NCI-H1048 (cell line): ENCODE measurements at regions not wholly inside any gene's neighbourhood (a gene's known extent, or its start where the extent isn't known, plus 50 kb on each side); places are given as distances from the start of the nearest gene placed in this dataset.

Experiments used
- DNase-seq: peaks from one replicate; lab custom pipeline; 2025; lab: John Stamatoyannopoulos, UW

GRCh38 chr3:76010252-76010651, 224.9 kb upstream of the ZNF717 start:
- DNase-seq, result no peak

- no peak for DNase-seq
Measured at GRCh38 chr3:76011121-76011520, 225.8 kb upstream of the ZNF717 start.

GRCh38 chr3:76015496-76015895, 230.1 kb upstream of the ZNF717 start:
- DNase-seq, result no peak

GRCh38 chr3:76016111-76016510, 230.8 kb upstream of the ZNF717 start:
- DNase-seq, result no peak

- DNase-seq, result peak; percentile 47
Measured at GRCh38 chr3:76016769-76017439, 231.6 kb upstream of the ZNF717 start.

- no peak for DNase-seq
Measured at GRCh38 chr3:76021376-76021775, 236.0 kb upstream of the ZNF717 start.

GRCh38 chr3:76024640-76025039, 239.3 kb upstream of the ZNF717 start:
- DNase-seq, result no peak

- no peak for DNase-seq
Measured at GRCh38 chr3:76025561-76025960, 240.2 kb upstream of the ZNF717 start.

- DNase-seq, result no peak
Measured at GRCh38 chr3:76026379-76026778, 241.0 kb upstream of the ZNF717 start.

GRCh38 chr3:76028774-76029173, 243.4 kb upstream of the ZNF717 start:
- no peak for DNase-seq

- no peak for DNase-seq
Measured at GRCh38 chr3:76034649-76035048, 249.3 kb upstream of the ZNF717 start.

- no peak for DNase-seq
Measured at GRCh38 chr3:76035117-76035516, 249.8 kb upstream of the ZNF717 start.

- DNase-seq, result no peak
Measured at GRCh38 chr3:76038949-76039348, 253.6 kb upstream of the ZNF717 start.

- DNase-seq, result no peak
Measured at GRCh38 chr3:76039431-76039830, 254.1 kb upstream of the ZNF717 start.

- no peak for DNase-seq
Measured at GRCh38 chr3:76040946-76041345, 255.6 kb upstream of the ZNF717 start.

GRCh38 chr3:76043746-76044145, 258.4 kb upstream of the ZNF717 start:
- no peak for DNase-seq

GRCh38 chr3:76044601-76045600, 259.6 kb upstream of the ZNF717 start:
- DNase-seq, result no peak

- DNase-seq, result no peak
Measured at GRCh38 chr3:76047368-76047767, 262.0 kb upstream of the ZNF717 start.

GRCh38 chr3:76049776-76050175, 264.4 kb upstream of the ZNF717 start:
- no peak for DNase-seq

- DNase-seq, result no peak
Measured at GRCh38 chr3:76051145-76051544, 265.8 kb upstream of the ZNF717 start.

GRCh38 chr3:76054404-76054803, 269.1 kb upstream of the ZNF717 start:
- DNase-seq, result no peak

GRCh38 chr3:76061654-76062053, 276.3 kb upstream of the ZNF717 start:
- DNase-seq, result no peak

- DNase-seq, result no peak
Measured at GRCh38 chr3:76063019-76063418, 277.7 kb upstream of the ZNF717 start.
